GM18907 (cell line): ENCODE measurements at regions not wholly inside any gene's neighbourhood (a gene's known extent, or its start where the extent isn't known, plus 50 kb on each side); places are given as distances from the start of the nearest gene placed in this dataset.
"Not testable (repeated sequence)": the region's sequence is repeated elsewhere in the genome, so short reads cannot be mapped to it uniquely, and the experiment has no call there.

Source experiments
- ATAC-seq: cut with Tn5 transposase; IDR thresholded peaks from one replicate; pipeline ENCODE4 v1.9.1; 2021; ENCODE audit warnings: mild to moderate bottlenecking, moderate library complexity; ENCODE audit not compliant: unreplicated experiment

GRCh38 chr6:51456282-51456681 lies 631.1 kb downstream of the PKHD1 start:
- ATAC-seq = no peak

GRCh38 chr6:51459958-51460357 lies 627.5 kb downstream of the PKHD1 start:
- peak; percentile 95 for ATAC-seq

GRCh38 chr6:51462896-51463295 lies 624.5 kb downstream of the PKHD1 start:
- no peak for ATAC-seq

GRCh38 chr6:51463321-51463720 lies 624.1 kb downstream of the PKHD1 start:
- ATAC-seq = no peak

- ATAC-seq = no peak
These were observed 622.5 kb downstream of the PKHD1 start for GRCh38 chr6:51464956-51465355.

GRCh38 chr6:51466427-51466826 lies 621.0 kb downstream of the PKHD1 start:
- no peak for ATAC-seq

- no peak for ATAC-seq
These were observed 620.0 kb downstream of the PKHD1 start for GRCh38 chr6:51467231-51467952.

- no peak for ATAC-seq
These were observed 618.7 kb downstream of the PKHD1 start for GRCh38 chr6:51468704-51469103.

- no peak for ATAC-seq
These were observed 614.5 kb downstream of the PKHD1 start for GRCh38 chr6:51472745-51473487.

GRCh38 chr6:51474022-51474975 lies 613.1 kb downstream of the PKHD1 start:
- ATAC-seq = no peak

- no peak for ATAC-seq
These were observed 609.6 kb downstream of the PKHD1 start for GRCh38 chr6:51477711-51478311.

GRCh38 chr6:51479296-51479695 lies 608.1 kb downstream of the PKHD1 start:
- ATAC-seq = no peak

- ATAC-seq = no peak
These were observed 607.4 kb downstream of the PKHD1 start for GRCh38 chr6:51480040-51480439.

- ATAC-seq = not testable (repeated sequence)
These were observed 601.5 kb downstream of the PKHD1 start for GRCh38 chr6:51485869-51486268.

GRCh38 chr6:51487937-51488336 lies 599.5 kb downstream of the PKHD1 start:
- ATAC-seq = no peak

- no peak for ATAC-seq
These were observed 598.3 kb downstream of the PKHD1 start for GRCh38 chr6:51489133-51489532.

GRCh38 chr6:51490101-51490500 lies 597.3 kb downstream of the PKHD1 start:
- ATAC-seq = no peak

GRCh38 chr6:51494342-51494741 lies 593.1 kb downstream of the PKHD1 start:
- ATAC-seq = no peak

- no peak for ATAC-seq
These were observed 592.3 kb downstream of the PKHD1 start for GRCh38 chr6:51495096-51495495.

- no peak for ATAC-seq
These were observed 591.6 kb downstream of the PKHD1 start for GRCh38 chr6:51495610-51496396.
